H1 (cell line): ENCODE measurements at regions not wholly inside any gene's neighbourhood (a gene's known extent, or its start where the extent isn't known, plus 50 kb on each side); places are given as distances from the start of the nearest gene placed in this dataset.
A peak's percentile ranks its signal among the peaks of the same experiment; 100 is the strongest.

ENCODE experiments used
- ASH2L ChIP-seq: fragments of 200-600, 300-600 bp; sonication (generic); IDR thresholded peaks from one replicate; pipeline ENCODE4 v1.7.1; 2017; ENCODE audit warnings: low read length
- BRCA1 ChIP-seq: IDR thresholded peaks from 2 replicates; pipeline ENCODE4 v1.6.1; 2012; ENCODE audit warnings: low read depth, low read length, improper control_type of control experiment
- CBX8 ChIP-seq: fragments of 300-800, 300-1000 bp; sonication (generic); IDR thresholded peaks from 2 replicates; pipeline ENCODE4 v1.7.1; 2016; ENCODE audit warnings: low read depth, low read length, borderline replicate concordance
- CEBPB ChIP-seq: IDR thresholded peaks from 2 replicates; pipeline ENCODE4 v1.6.1; 2012; ENCODE audit warnings: low read depth, low read length
- CTCF ChIP-seq, 3 experiments: IDR thresholded peaks; 1 replicate in 2 of 3; 2 replicates in 1 of 3; pipeline versions ENCODE4 v1.5.1 to v1.6.1; 2011; ENCODE audit warnings: low read length in 3 of 3, mild to moderate bottlenecking in 3 of 3, inconsistent platforms in 2 of 3, low read depth in 1 of 3, moderate library complexity in 1 of 3; ENCODE audit not compliant: insufficient read depth in 1 of 3; ENCODE audit errors: control extremely low read depth in 1 of 3
- GABPA ChIP-seq: IDR thresholded peaks from 2 replicates; pipeline ENCODE4 v1.6.1; 2011; ENCODE audit warnings: mild to moderate bottlenecking, low read length, moderate library complexity, borderline replicate concordance; ENCODE audit not compliant: insufficient read depth
- HDAC6 ChIP-seq: IDR thresholded peaks from one replicate; pipeline ENCODE4 v1.7.1; 2012; ENCODE audit warnings: low read depth, mild to moderate bottlenecking, inconsistent platforms, low read length, moderate library complexity
- JUN ChIP-seq: IDR thresholded peaks from 2 replicates; pipeline ENCODE4 v1.6.1; 2011; ENCODE audit warnings: low read depth, mild to moderate bottlenecking, improper control_type of control experiment, low read length
- KDM1A ChIP-seq: fragments of 200-600, 300-600 bp; sonication (generic); IDR thresholded peaks from 2 replicates; pipeline ENCODE4 v1.7.1; 2016; ENCODE audit warnings: mild to moderate bottlenecking, low read length, borderline replicate concordance
- RFX5 ChIP-seq: IDR thresholded peaks from 2 replicates; pipeline ENCODE4 v1.6.1; 2011; ENCODE audit warnings: low read depth, low read length, improper control_type of control experiment, borderline replicate concordance
- RXRA ChIP-seq: IDR thresholded peaks from 2 replicates; pipeline ENCODE4 v1.6.1; 2011; ENCODE audit warnings: low read depth, mild to moderate bottlenecking, low read length, moderate library complexity; ENCODE audit not compliant: insufficient read depth
- SIN3A ChIP-seq, 2 experiments: IDR thresholded peaks in 1 of 2; conservative IDR thresholded peaks in 1 of 2; 2 replicates each; pipeline ENCODE4 v1.6.1; 2011 to 2012; ENCODE audit warnings: low read length in 2 of 2, improper control_type of control experiment in 1 of 2, low read depth in 1 of 2, mild to moderate bottlenecking in 1 of 2
- SP1 ChIP-seq: IDR thresholded peaks from 2 replicates; pipeline ENCODE4 v1.6.1; 2011; ENCODE audit warnings: low read depth, low read length
- SP2 ChIP-seq: IDR thresholded peaks from 2 replicates; pipeline ENCODE4 v1.6.1; 2012; ENCODE audit warnings: mild to moderate bottlenecking, low read length, inconsistent platforms
- SRF ChIP-seq: IDR thresholded peaks from 2 replicates; pipeline ENCODE4 v1.6.1; 2011; ENCODE audit warnings: mild to moderate bottlenecking, low read depth, low read length, moderate library complexity
- TEAD4 ChIP-seq: IDR thresholded peaks from 2 replicates; pipeline ENCODE4 v1.6.1; 2012; ENCODE audit warnings: low read depth, low read length, inconsistent platforms, mixed read lengths
- YY1 ChIP-seq: IDR thresholded peaks from 2 replicates; pipeline ENCODE4 v1.6.1; 2011; ENCODE audit warnings: low read depth, mild to moderate bottlenecking, low read length
- TF ChIP-seq, protein P1 (sequence below): IDR thresholded peaks from 2 replicates; pipeline ENCODE4 v1.6.1; 2011; ENCODE audit warnings: low read depth, mild to moderate bottlenecking, low read length; ENCODE audit not compliant: insufficient read depth
- TF ChIP-seq, protein P2 (sequence below): IDR thresholded peaks from 2 replicates; pipeline ENCODE4 v1.6.1; 2012; ENCODE audit warnings: inconsistent platforms

- TF ChIP-seq, protein P1, sequence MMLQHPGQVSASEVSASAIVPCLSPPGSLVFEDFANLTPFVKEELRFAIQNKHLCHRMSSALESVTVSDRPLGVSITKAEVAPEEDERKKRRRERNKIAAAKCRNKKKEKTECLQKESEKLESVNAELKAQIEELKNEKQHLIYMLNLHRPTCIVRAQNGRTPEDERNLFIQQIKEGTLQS: 0 out of 2 replicates have a peak, but pooled peaks have one; percentile 45
- TF ChIP-seq SP2 (no peak), SIN3A (conservative IDR thresholded peaks at IDR 0.05 in 1 of 2, IDR thresholded peaks at IDR 0.05 in 1 of 2; ENCODE audit: low read depth in 1 of 2, low read length in 2 of 2) (no peak), ASH2L (peak; percentile 10), CBX8 (no peak), GABPA (no peak), RFX5 (no peak), KDM1A (peak; percentile 54; the same call in 1 of the 2 replicates), JUN (0 out of 2 replicates have a peak, but pooled peaks have one; percentile 60), BRCA1 (no peak), CEBPB (no peak), YY1 (peak; percentile 60), SP1 (no peak), HDAC6 (no peak), CTCF (IDR thresholded peaks at IDR 0.05; ENCODE audit: control extremely low read depth in 1 of 3, insufficient read depth in 1 of 3, low read depth in 1 of 3, low read length in 3 of 3) (no peak), SRF (no peak), RXRA (no peak), TEAD4 (peak; percentile 63)
- TF ChIP-seq, protein P2, sequence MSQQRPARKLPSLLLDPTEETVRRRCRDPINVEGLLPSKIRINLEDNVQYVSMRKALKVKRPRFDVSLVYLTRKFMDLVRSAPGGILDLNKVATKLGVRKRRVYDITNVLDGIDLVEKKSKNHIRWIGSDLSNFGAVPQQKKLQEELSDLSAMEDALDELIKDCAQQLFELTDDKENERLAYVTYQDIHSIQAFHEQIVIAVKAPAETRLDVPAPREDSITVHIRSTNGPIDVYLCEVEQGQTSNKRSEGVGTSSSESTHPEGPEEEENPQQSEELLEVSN: peak; percentile 61; the same call in 1 of the 2 replicates
Observed at GRCh38 chr12:20212658-20213555, 155.4 kb upstream of the PDE3A start (continued).
